Left lung (tissue), 4 donors: ENCODE measurements at regions not wholly inside any gene's neighbourhood (a gene's known extent, or its start where the extent isn't known, plus 50 kb on each side); places are given as distances from the start of the nearest gene placed in this dataset.
"Not testable (repeated sequence)": the region's sequence is repeated elsewhere in the genome, so short reads cannot be mapped to it uniquely, and the experiment has no call there.

Source experiments
- ATAC-seq: fragments of 200-7000 bp; cut with Tn5 transposase; one replicate; pipeline ENCODE4 v1.9.1; 2020; ENCODE audit warnings: moderate library complexity
- DNase-seq, 4 donors: peaks; one replicate each; pipeline ENCODE4 v3.0.0-alpha.2; 2013 to 2020
- H3K27ac ChIP-seq, 2 donors: fragments of 200-600 bp; sonication (generic) in 1 of 2; one replicate each; pipeline versions ENCODE4 v1.5.0 to v1.8.0; 2020 to 2021
- H3K27me3 ChIP-seq, 2 donors: fragments of 200-600 bp; sonication (generic) in 1 of 2; one replicate each; pipeline versions ENCODE4 v1.5.0 to v1.8.0; 2020 to 2021
- H3K36me3 ChIP-seq, 2 donors: fragments of 200-600 bp; sonication (generic) in 1 of 2; one replicate each; pipeline versions ENCODE4 v1.5.0 to v1.8.0; 2020 to 2021
- H3K4me1 ChIP-seq, 2 donors: fragments of 200-600 bp; one replicate each; pipeline ENCODE4 v1.8.0; 2021
- H3K4me3 ChIP-seq, 2 donors: fragments of 200-600 bp; sonication (generic) in 1 of 2; one replicate each; pipeline versions ENCODE4 v1.5.0 to v1.8.0; 2020 to 2021; ENCODE audit warnings: mild to moderate bottlenecking in 1 of 2
- H3K9me3 ChIP-seq, 2 donors: fragments of 200-600 bp; sonication (generic) in 1 of 2; one replicate each; pipeline versions ENCODE4 v1.5.0 to v1.8.0; 2020 to 2021
- intact Hi-C, 2 donors: fragments of 100-400 bp; cut with DNase I; formaldehyde crosslinking; loops; one replicate each; pipeline versions ENCODE4 v1.11.2 to v1.14.2; 2022
- donor health status: DM: no; HTN: yes; CAD: no.
- donor health status: DM: no; HTN: no; CAD: no.

DNA sequence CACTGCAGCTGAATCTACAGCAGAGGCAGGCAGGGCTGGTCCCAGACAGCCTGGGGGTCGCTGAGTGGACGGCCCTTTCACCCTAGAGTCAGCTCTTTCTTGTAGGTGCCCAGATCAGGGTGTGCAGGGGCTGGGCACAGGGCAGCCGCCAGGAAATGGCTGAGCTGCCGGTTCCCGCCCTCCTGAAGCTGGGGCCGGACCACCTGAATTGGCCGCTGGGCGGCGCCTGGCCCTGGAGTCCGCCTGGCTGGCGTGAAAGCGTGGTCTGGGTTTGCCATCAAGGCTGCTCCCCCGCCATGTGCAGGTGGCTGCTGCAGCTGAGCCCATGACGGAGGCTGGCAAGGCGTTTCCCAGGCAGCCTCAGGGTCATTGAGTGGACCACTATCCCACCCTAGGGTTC is 85.7 kb downstream of the POTEM start:
- H3K9me3 ChIP-seq, intact Hi-C loops, ATAC-seq, H3K4me3 ChIP-seq, H3K27me3 ChIP-seq, H3K4me1 ChIP-seq, DNase-seq, H3K36me3 ChIP-seq, H3K27ac ChIP-seq: not testable (repeated sequence)

DNA sequence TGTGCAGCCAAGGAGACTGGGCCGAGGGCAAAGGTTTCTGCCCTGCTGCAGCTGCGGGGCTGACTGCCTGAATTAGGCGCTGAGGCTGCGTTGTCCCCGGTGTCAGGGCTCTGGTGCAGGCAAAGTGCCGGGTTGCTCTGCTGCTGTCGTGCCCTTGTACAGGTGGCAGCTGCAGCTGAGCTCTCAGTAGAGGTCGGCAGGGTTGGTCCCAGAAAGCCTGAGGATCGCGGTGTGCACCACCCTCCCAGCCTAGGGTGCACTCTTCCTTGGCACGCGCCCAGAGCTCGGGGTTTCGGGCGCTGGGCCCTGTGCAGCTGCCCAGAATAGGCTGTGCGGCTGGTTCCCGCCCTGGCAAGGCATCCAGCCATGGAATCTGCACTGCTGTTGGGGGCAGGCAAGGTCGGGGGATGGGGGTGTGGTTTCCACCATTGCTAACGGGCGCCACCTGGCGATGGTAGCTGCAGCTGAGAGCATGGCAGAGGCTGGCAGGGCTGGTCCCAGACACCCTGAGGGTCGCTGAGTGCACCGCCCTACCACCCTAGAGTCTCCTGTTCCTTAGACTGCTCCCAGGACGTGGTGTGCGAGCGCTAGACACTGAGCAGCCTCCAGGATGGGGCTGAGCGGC is 86.3 kb downstream of the POTEM start:
- H3K4me3 ChIP-seq, H3K27ac ChIP-seq, DNase-seq, H3K9me3 ChIP-seq, intact Hi-C loops, H3K27me3 ChIP-seq, H3K36me3 ChIP-seq, H3K4me1 ChIP-seq: not testable (repeated sequence)
- ATAC-seq, result peak; percentile 63

DNA sequence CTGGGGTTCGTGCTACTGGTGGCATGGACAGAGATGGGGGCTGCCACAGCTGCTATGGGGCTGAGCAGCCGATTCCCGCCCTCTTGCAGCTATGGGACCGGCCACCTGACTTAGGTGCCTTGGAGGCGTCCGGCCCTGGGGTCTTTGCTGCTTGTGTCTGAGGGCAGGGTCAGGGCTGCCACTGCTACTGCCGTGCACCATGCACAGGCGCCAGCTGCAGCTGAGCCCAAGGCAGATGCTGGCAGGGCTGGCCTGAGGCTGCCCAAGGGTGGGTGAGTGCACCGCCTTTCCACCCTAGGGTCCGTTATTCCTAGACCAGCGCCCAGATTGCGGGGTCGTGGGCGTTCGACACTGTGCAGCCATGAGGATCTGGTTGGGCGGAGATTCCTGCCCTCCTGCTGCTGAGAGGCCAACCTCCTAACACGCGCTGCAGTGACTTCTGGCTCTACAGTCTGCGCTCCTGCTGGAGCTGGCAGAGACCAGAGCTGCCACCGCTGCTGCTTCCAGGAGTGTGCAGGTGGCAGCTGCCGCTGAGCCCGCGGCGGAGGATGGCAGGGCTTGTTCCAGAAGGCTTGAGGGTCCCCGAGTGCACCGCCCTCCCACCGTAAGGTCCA is 87.0 kb downstream of the POTEM start:
- intact Hi-C loops, H3K4me3 ChIP-seq, DNase-seq, H3K27ac ChIP-seq, H3K27me3 ChIP-seq, ATAC-seq, H3K9me3 ChIP-seq, H3K36me3 ChIP-seq, H3K4me1 ChIP-seq: not testable (repeated sequence)

DNA sequence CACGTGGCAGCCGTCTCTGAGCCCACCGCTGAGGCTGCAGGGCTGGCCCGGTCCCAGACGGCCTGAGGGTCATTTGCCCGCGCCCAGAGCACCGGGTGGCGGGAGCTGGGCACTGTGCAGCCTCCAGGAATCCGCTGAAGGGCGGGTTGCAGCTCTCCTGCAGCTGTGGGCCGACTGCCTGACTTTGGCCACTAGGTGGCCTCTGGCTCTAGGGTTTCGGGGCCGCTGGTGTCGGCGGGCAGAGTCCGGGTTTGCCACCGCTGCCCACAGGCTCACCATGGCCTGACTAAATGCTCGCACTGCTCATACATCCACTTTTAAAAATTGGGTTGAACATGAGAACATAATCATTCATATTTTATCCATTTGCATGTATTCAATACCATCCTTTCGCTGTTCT is 87.7 kb downstream of the POTEM start:
- H3K27me3 ChIP-seq, intact Hi-C loops: not testable (repeated sequence)
- peak; percentile 49 for ATAC-seq

DNA sequence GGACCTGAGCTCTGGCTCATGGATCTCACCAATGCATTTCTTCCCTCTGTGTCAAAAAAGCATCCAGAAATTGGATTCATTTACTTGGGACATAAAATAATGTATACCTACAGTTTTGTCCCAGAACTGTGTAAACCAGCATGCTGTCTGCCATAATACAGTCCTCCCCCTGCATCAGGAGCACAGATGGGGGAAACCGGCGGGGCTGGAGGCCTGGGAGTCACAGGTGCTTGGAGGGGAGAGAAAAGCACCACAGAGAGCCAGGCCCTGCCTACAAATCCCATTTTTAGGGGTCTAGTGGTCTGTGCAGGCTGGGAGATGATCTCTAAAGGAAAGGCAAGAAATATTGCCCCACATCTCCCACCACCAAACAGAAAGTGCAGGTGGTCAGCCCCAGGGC is 91.8 kb downstream of the POTEM start:
- H3K9me3 ChIP-seq, ATAC-seq, H3K4me3 ChIP-seq, H3K27ac ChIP-seq, H3K36me3 ChIP-seq, H3K27me3 ChIP-seq, H3K4me1 ChIP-seq, intact Hi-C loops: not testable (repeated sequence)
- peak in 1 of 4 donors; percentile 79 for DNase-seq

More for the DNA sequence above, 87.7 kb downstream of the POTEM start:
- not testable (repeated sequence) for DNase-seq, H3K36me3 ChIP-seq, H3K9me3 ChIP-seq, H3K4me3 ChIP-seq, H3K4me1 ChIP-seq, H3K27ac ChIP-seq

DNA sequence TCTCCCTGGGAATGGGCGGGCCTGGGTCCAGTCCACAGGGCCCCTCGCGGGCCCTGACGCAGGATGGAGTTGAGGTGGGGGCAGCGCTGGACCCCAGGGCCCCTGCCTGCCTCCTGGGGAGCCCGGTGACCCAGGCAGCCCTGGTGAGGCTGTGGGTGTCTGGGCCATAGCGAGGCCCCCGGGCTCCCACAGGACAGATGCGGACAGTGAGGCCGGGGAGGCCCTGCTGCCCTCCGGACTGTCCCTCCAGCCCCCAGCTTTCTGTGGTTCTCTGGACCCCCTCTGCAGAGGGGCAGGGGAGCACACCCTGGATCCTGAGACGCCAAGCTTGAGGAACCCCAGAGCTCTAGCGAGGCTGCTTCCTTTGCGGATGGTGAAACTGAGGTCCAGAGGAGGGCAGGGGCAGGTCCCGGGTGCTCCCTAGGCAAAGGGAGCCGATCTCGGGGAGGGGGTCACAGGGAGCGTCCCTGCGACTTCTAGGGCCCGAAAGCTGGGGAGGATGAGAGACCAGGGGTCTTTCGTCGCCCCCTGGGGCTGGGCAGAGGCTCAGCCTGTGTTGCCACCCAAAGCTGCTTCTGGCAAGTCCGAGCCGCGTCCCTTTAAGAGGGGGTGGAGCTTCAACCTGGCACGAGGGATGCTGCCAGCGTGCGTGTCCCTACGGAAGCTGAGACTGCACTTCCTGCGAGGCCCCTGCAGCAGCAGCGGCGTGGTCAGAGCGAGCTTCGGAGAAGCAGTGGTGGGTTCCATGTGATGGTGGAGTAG is 94.6 kb downstream of the POTEM start:
- intact Hi-C loops, H3K27ac ChIP-seq, H3K9me3 ChIP-seq, DNase-seq, H3K27me3 ChIP-seq, H3K4me1 ChIP-seq, H3K36me3 ChIP-seq, H3K4me3 ChIP-seq: not testable (repeated sequence)
- ATAC-seq, result peak; percentile 79

DNA sequence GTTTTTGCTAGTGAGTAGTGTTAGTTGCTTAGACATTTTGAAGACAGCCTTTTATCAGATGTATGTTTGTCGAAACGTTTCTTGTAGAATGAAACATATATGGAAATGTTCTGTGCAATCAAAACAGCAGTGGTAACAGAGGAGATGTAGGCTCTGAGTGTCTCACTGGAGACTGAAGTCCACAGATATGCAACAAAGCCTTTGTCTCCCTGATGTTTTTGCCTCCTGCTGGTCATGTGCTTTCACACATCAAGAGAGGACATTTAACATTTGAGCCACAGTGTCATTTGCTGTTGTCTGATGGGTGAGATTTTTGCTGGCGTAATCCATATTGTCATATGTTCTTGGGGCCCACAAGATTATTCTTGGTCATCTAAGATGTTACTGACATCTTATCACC is 101.7 kb downstream of the POTEM start:
- H3K27me3 ChIP-seq, intact Hi-C loops, H3K36me3 ChIP-seq, H3K4me1 ChIP-seq, ATAC-seq, H3K9me3 ChIP-seq, H3K27ac ChIP-seq, DNase-seq, H3K4me3 ChIP-seq: not testable (repeated sequence)

DNA sequence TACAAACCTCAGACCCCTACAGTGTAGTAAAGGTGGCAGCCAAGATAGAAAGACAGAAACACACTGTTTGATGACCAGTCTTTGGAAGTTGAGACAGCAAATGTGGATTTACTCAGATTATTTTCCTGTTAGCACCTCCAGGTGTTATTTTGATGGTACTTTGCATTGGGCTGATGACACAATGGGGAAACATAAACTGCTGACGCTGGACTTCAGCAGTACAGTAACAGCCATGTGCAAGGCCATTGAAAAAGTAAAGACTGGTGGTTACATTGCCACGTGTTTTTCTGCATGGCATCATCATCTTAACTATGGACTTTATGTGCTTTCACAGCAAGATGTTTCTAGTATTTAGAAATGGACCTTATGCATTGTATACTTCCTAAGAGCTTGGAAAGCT is 105.3 kb downstream of the POTEM start:
- H3K4me3 ChIP-seq, ATAC-seq, H3K27ac ChIP-seq, H3K27me3 ChIP-seq, DNase-seq, H3K4me1 ChIP-seq, H3K9me3 ChIP-seq, intact Hi-C loops, H3K36me3 ChIP-seq: not testable (repeated sequence)

DNA sequence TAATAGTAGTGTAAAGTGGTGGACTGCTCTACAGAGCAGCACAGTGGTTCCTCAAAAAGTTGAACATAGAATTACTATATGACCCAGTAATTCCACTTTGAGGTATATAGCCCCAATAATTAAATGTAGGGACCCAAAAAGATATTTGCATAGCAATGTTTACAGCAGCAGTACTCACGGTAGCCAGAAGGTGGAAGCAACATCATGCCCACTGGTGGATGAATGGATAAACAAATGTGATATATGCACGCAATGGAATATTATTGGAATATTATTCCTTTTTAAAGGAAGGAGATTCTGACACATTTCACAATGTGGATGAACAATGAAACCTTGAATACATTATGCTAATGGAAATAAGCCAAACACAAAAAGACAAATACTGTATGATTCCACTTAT is 121.4 kb downstream of the POTEM start:
- H3K36me3 ChIP-seq, intact Hi-C loops, H3K27ac ChIP-seq, DNase-seq, H3K4me3 ChIP-seq, H3K9me3 ChIP-seq, H3K27me3 ChIP-seq, H3K4me1 ChIP-seq, ATAC-seq: not testable (repeated sequence)

DNA sequence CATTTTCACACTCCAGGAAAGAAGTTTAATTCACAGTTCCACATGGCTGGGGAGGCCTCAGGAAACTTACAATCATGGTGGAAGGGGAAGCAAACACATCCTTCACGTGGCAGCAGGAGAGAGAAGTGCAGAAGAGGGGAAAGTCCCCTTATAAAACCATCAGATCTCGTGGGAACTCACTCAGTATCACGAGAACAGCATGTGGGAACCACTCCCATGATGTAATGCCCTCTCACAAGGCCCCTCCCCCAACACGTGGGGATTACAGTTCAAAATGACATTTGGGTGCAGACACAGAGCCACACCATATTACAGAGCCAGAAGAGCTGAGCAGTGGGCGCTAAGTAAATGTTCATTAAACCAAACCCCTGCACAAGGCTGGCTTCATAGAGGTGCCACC is 126.0 kb downstream of the POTEM start:
- intact Hi-C loops, H3K4me1 ChIP-seq, ATAC-seq, H3K36me3 ChIP-seq, DNase-seq, H3K27me3 ChIP-seq, H3K4me3 ChIP-seq, H3K27ac ChIP-seq: not testable (repeated sequence)
- peaks cover 0 to 15% of the 10 kb centered on the region in 2 donors for H3K9me3 ChIP-seq

DNA sequence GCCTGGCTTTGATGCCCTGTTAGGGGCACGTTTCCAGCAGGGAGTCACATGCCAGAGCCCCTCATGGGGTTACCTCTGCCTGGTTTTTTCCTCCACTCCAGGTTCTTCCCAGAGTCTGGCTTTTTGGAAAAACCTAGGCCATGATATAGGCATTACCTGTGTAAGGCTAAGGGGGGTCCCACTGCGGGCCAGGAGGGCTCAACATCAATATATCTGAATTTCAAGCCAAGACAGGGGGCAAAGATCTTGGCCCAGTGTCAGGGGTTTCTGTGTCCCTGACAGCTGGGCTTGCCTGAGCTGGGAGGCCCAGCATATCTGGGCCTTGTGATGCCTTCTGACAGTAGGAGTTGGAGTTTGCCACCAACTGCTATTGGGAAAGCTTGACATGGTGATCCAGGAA is 127.5 kb downstream of the POTEM start:
- peaks cover 0 to 19% of the 10 kb centered on the region in 2 donors for H3K9me3 ChIP-seq
- H3K27ac ChIP-seq, H3K4me3 ChIP-seq, ATAC-seq, H3K4me1 ChIP-seq, H3K27me3 ChIP-seq, intact Hi-C loops, H3K36me3 ChIP-seq: not testable (repeated sequence)
- peak in 1 of 4 donors; percentile 17 for DNase-seq

DNA sequence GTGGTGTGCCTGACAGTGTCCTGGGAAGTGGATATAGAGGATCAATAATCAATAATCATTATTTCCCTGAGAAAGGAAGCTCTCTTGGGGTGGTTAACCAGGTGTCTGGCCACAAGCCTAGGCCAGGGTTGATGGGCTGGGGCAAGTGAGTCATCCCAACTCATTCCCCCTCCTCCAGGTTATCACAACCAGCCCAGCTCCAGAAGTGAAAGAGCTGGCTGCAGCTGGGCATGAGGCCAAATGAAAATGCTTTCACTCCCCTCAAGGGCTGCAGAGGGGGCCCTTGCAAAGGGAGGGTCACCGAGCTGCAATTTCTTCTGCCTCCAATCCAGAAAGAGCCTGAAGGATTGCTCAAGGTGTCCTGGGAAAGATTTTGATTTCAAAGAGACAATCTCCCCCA is 127.9 kb downstream of the POTEM start:
- ATAC-seq, result peak; percentile 57
- intact Hi-C loops, H3K4me1 ChIP-seq, H3K4me3 ChIP-seq, DNase-seq, H3K27ac ChIP-seq, H3K27me3 ChIP-seq, H3K36me3 ChIP-seq: not testable (repeated sequence)
- peaks cover 0 to 19% of the 10 kb centered on the region in 2 donors for H3K9me3 ChIP-seq

DNA sequence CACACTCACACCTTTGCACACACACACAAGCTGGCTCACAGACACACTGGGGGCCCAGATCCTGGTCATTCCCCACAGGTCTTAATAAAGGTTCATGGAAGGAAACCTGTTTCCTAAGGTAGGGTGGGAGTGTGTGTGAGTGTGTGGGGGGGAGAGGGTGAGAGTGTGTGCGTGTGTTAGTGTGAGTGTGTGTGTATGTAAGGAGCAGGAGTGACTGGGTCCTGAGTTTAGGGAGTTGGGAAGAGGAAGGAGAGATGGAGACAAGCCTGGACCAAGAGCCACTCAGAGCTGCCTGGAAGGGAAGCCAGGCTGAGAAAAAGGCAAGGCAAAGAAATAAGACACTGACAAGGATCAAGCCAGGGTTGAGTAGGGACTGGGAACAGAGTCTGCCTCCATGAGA is 129.2 kb downstream of the POTEM start:
- ATAC-seq, H3K4me3 ChIP-seq, intact Hi-C loops, H3K27ac ChIP-seq, H3K36me3 ChIP-seq, DNase-seq, H3K27me3 ChIP-seq, H3K4me1 ChIP-seq: not testable (repeated sequence)
- peaks cover 0 to 19% of the 10 kb centered on the region in 2 donors for H3K9me3 ChIP-seq
